Neural progenitor cell (in vitro differentiated cells): ENCODE measurements at regions not wholly inside any gene's neighbourhood (a gene's known extent, or its start where the extent isn't known, plus 50 kb on each side); places are given as distances from the start of the nearest gene placed in this dataset.
A peak's percentile ranks its signal among the peaks of the same experiment; 100 is the strongest.

Experiments
- DNase-seq: peaks from one replicate; pipeline ENCODE4 v3.0.0-alpha.2; 2016; ENCODE audit warnings: low spot score
- H2AFZ ChIP-seq: fragments of 200-600 bp; sonication (generic); replicated peaks from 2 replicates; pipeline ENCODE4 v1.6.1; 2016; ENCODE audit warnings: antibody characterized with exemption
- H3F3A ChIP-seq: fragments of 200-600 bp; sonication (generic); 2 replicates; pipeline ENCODE4 v1.6.1; 2016; ENCODE audit warnings: antibody characterized with exemption, low read depth
- H3K27ac ChIP-seq: fragments of 200-600 bp; sonication (generic); 2 replicates; pipeline ENCODE4 v1.5.1; 2016; ENCODE audit warnings: mild to moderate bottlenecking
- H3K27me3 ChIP-seq: fragments of 200-600 bp; sonication (generic); 2 replicates; pipeline ENCODE4 v1.6.1; 2016; ENCODE audit warnings: mild to moderate bottlenecking, moderate library complexity
- H3K36me3 ChIP-seq: fragments of 200-600 bp; sonication (generic); 2 replicates; pipeline ENCODE4 v1.5.1; 2016
- H3K4me1 ChIP-seq: fragments of 200-600 bp; sonication (generic); 2 replicates; pipeline ENCODE4 v1.6.1; 2016; ENCODE audit warnings: mixed run types
- H3K4me2 ChIP-seq: fragments of 200-600 bp; sonication (generic); 2 replicates; pipeline ENCODE4 v1.6.1; 2016
- H3K4me3 ChIP-seq: fragments of 200-600 bp; sonication (generic); 2 replicates; pipeline ENCODE4 v1.5.1; 2016
- H3K79me2 ChIP-seq: fragments of 200-600 bp; sonication (generic); 2 replicates; pipeline ENCODE4 v1.6.1; 2016; ENCODE audit warnings: low read depth
- H3K9ac ChIP-seq: fragments of 200-600 bp; sonication (generic); 2 replicates; pipeline ENCODE4 v1.6.1; 2016
- H3K9me3 ChIP-seq: fragments of 200-600 bp; sonication (generic); 2 replicates; pipeline ENCODE4 v1.5.1; 2016; ENCODE audit warnings: low read depth
- H4K20me1 ChIP-seq: fragments of 200-600 bp; sonication (generic); 2 replicates; pipeline ENCODE4 v1.6.1; 2016; ENCODE audit warnings: low read depth
- H3K27ac Mint-ChIP-seq: 3 replicates; pipeline ENCODE4 v1.8.0; 2021; ENCODE audit warnings: mixed read lengths
- H3K27me3 Mint-ChIP-seq: 2 replicates; pipeline ENCODE4 v1.8.0; 2022; ENCODE audit warnings: low read depth, mild to moderate bottlenecking, inconsistent platforms, moderate library complexity, mixed read lengths; ENCODE audit not compliant: insufficient read depth
- H3K36me3 Mint-ChIP-seq: 3 replicates; pipeline ENCODE4 v1.8.0; 2021; ENCODE audit warnings: mixed read lengths
- H3K4me1 Mint-ChIP-seq: 3 replicates; pipeline ENCODE4 v1.8.0; 2021; ENCODE audit warnings: mixed read lengths
- H3K4me3 Mint-ChIP-seq: 3 replicates; pipeline ENCODE4 v1.8.0; 2021; ENCODE audit warnings: mild to moderate bottlenecking, moderate library complexity, mixed read lengths
- H3K9me3 Mint-ChIP-seq: 3 replicates; pipeline ENCODE4 v1.8.0; 2020; ENCODE audit warnings: mixed read lengths
- CTCF ChIP-seq: fragments of 200-600 bp; sonication (generic); IDR thresholded peaks from 2 replicates; pipeline ENCODE4 v1.5.1; 2017; ENCODE audit warnings: antibody characterized with exemption, mild to moderate bottlenecking
- EZH2 ChIP-seq: fragments of 200-600 bp; sonication (generic); IDR thresholded peaks from 2 replicates; pipeline ENCODE4 v1.6.1; 2017; ENCODE audit warnings: antibody characterized with exemption, mild to moderate bottlenecking, moderate library complexity
- EZH2phosphoT487 ChIP-seq: fragments of 200-600 bp; sonication (generic); IDR thresholded peaks from 2 replicates; pipeline ENCODE4 v1.6.1; 2017; ENCODE audit warnings: antibody characterized with exemption

GRCh38 chr4:41865306-41865980 lies 69.8 kb upstream of the TMEM33 start:
- Histone ChIP-seq H2AFZ (no peak overlapping the region), H3K27ac (no peak overlapping the region), H3K79me2 (no peaks in the 10 kb centered on the region), H3K4me2 (peak overlapping the region; percentile 52), H3K4me1 (peaks cover 7% of the 10 kb centered on the region), H3K9me3 (no peaks in the 10 kb centered on the region), H4K20me1 (peaks cover 54% of the 10 kb centered on the region), H3F3A (peaks cover 35% of the 10 kb centered on the region), H3K9ac (no peak overlapping the region), H3K36me3 (no peaks in the 10 kb centered on the region), H3K27me3 (peaks cover 100% of the 10 kb centered on the region), H3K4me3 (no peak overlapping the region)
- no peak for TF ChIP-seq CTCF
- TF ChIP-seq EZH2phosphoT487, result peak; percentile 19
- peak; percentile 77 for TF ChIP-seq EZH2
- peaks cover 38% of the 10 kb centered on the region for H3K4me1 Mint-ChIP-seq
- no peaks in the 10 kb centered on the region for H3K36me3 Mint-ChIP-seq
- no peak overlapping the region for H3K27ac Mint-ChIP-seq
- H3K27me3 Mint-ChIP-seq, result peaks cover 64% of the 10 kb centered on the region
- H3K9me3 Mint-ChIP-seq, result peaks cover 5% of the 10 kb centered on the region
- peak overlapping the region; percentile 15 for H3K4me3 Mint-ChIP-seq
- peak; percentile 67 for DNase-seq

- Histone ChIP-seq H3K4me1 (peaks cover 4% of the 10 kb centered on the region), H3F3A (peaks cover 9% of the 10 kb centered on the region), H3K36me3 (no peaks in the 10 kb centered on the region), H3K79me2 (no peaks in the 10 kb centered on the region), H3K27me3 (peaks cover 100% of the 10 kb centered on the region), H3K9me3 (no peaks in the 10 kb centered on the region), H2AFZ (no peak overlapping the region), H3K4me2 (no peak overlapping the region), H3K27ac (no peak overlapping the region), H3K4me3 (no peak overlapping the region), H3K9ac (no peak overlapping the region), H4K20me1 (peaks cover 10% of the 10 kb centered on the region)
- Mint-ChIP-seq H3K27ac (no peak overlapping the region), H3K4me1 (peaks cover 26% of the 10 kb centered on the region), H3K9me3 (no peaks in the 10 kb centered on the region), H3K4me3 (no peak overlapping the region), H3K36me3 (no peaks in the 10 kb centered on the region), H3K27me3 (peaks cover 18% of the 10 kb centered on the region)
- no peak for DNase-seq
- TF ChIP-seq CTCF (no peak), EZH2 (no peak), EZH2phosphoT487 (no peak)
These were observed 76.1 kb upstream of the TMEM33 start for GRCh38 chr4:41859087-41859486.

- Histone ChIP-seq H3F3A (no peaks in the 10 kb centered on the region), H3K36me3 (no peaks in the 10 kb centered on the region), H3K27me3 (peaks cover 100% of the 10 kb centered on the region), H3K9ac (no peak overlapping the region), H3K4me1 (peaks cover 4% of the 10 kb centered on the region), H3K9me3 (no peaks in the 10 kb centered on the region), H3K4me3 (no peak overlapping the region), H3K79me2 (no peaks in the 10 kb centered on the region), H4K20me1 (no peaks in the 10 kb centered on the region), H3K4me2 (no peak overlapping the region), H2AFZ (no peak overlapping the region), H3K27ac (no peak overlapping the region)
- H3K27ac Mint-ChIP-seq, result no peak overlapping the region
- TF ChIP-seq CTCF (no peak), EZH2 (no peak), EZH2phosphoT487 (no peak)
- H3K9me3 Mint-ChIP-seq, result no peaks in the 10 kb centered on the region
- H3K4me1 Mint-ChIP-seq, result peaks cover 17% of the 10 kb centered on the region
- H3K27me3 Mint-ChIP-seq, result peaks cover 4% of the 10 kb centered on the region
- no peak overlapping the region for H3K4me3 Mint-ChIP-seq
- no peaks in the 10 kb centered on the region for H3K36me3 Mint-ChIP-seq
- DNase-seq, result no peak
These were observed 78.0 kb upstream of the TMEM33 start for GRCh38 chr4:41857226-41857641.
